T-helper 1 cell (primary cell): ENCODE measurements at regions not wholly inside any gene's neighbourhood (a gene's known extent, or its start where the extent isn't known, plus 50 kb on each side); places are given as distances from the start of the nearest gene placed in this dataset.
"Not testable (repeated sequence)": the region's sequence is repeated elsewhere in the genome, so short reads cannot be mapped to it uniquely, and the experiment has no call there.

Source experiments
- DNase-seq, 5 donors: peaks; one replicate each; pipeline ENCODE4 v3.0.0-alpha.2; 2012 to 2020

GRCh38 chr6:28769626-28770402 is 154.0 kb downstream of the TRIM27 start:
- no peak for DNase-seq

- DNase-seq, result no peak
Measured at GRCh38 chr6:28770732-28771131, 153.1 kb downstream of the TRIM27 start.

- DNase-seq, result no peak
Measured at GRCh38 chr6:28771401-28772267, 152.2 kb downstream of the TRIM27 start.

GRCh38 chr6:28772480-28773381 is 151.1 kb downstream of the TRIM27 start:
- no peak for DNase-seq

- no peak for DNase-seq
Measured at GRCh38 chr6:28774292-28775051, 149.3 kb downstream of the TRIM27 start.

GRCh38 chr6:28775052-28775376 is 148.8 kb downstream of the TRIM27 start:
- DNase-seq, result no peak

GRCh38 chr6:28775405-28776129 is 148.2 kb downstream of the TRIM27 start:
- DNase-seq, result no peak

GRCh38 chr6:28776269-28777146 is 147.3 kb downstream of the TRIM27 start:
- DNase-seq, result no peak

GRCh38 chr6:28777147-28777461 is 146.7 kb downstream of the TRIM27 start:
- DNase-seq, result no peak

- no peak for DNase-seq
Measured at GRCh38 chr6:28782113-28782673, 141.6 kb downstream of the TRIM27 start.

- no peak for DNase-seq
Measured at GRCh38 chr6:28785962-28786679, 137.7 kb downstream of the TRIM27 start.

- DNase-seq, result peak in 1 of 5 donors; percentile 42
Measured at GRCh38 chr6:28789553-28790083, 134.2 kb downstream of the TRIM27 start.

- no peak for DNase-seq
Measured at GRCh38 chr6:28791002-28791383, 132.8 kb downstream of the TRIM27 start.

GRCh38 chr6:28794175-28795002 is 129.4 kb downstream of the TRIM27 start:
- peak in 1 of 5 donors; percentile 23 for DNase-seq

- DNase-seq, result not testable (repeated sequence)
Measured at GRCh38 chr6:28800647-28801046, 123.1 kb downstream of the TRIM27 start.

- DNase-seq, result no peak
Measured at GRCh38 chr6:28802417-28803336, 121.1 kb downstream of the TRIM27 start.

- DNase-seq, result no peak
Measured at GRCh38 chr6:28803337-28803709, 120.5 kb downstream of the TRIM27 start.
